Hematopoietic multipotent progenitor cell treated with erythropoietin and hydrocortisone succinate and interleukin-3 and kit ligand, for 4 days (in vitro differentiated cells): ENCODE measurements at regions not wholly inside any gene's neighbourhood (a gene's known extent, or its start where the extent isn't known, plus 50 kb on each side); places are given as distances from the start of the nearest gene placed in this dataset.

ENCODE experiments used
- DNase-seq: peaks from one replicate; pipeline ENCODE4 v3.0.0-alpha.2; 2015

DNA sequence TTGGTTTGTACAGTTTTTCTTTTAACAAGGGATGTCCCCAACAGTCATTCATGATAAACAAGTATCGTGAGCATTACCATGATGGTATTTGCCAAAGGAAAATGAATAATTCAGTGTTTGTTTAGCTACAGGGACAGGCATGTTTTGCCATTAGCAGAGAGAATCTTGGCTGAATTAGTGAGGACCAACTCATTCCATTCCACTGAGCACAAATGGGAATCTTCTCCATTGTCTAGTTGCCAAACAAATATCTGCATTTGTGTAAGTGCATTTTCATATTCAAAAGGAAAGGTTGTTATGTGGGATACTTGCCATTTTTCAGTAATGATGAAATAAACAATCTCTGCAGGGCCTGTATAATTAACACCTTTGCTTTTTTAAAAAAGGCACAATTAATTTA is 1762.6 kb downstream of the RPA4 start:
- no peak for DNase-seq

DNA sequence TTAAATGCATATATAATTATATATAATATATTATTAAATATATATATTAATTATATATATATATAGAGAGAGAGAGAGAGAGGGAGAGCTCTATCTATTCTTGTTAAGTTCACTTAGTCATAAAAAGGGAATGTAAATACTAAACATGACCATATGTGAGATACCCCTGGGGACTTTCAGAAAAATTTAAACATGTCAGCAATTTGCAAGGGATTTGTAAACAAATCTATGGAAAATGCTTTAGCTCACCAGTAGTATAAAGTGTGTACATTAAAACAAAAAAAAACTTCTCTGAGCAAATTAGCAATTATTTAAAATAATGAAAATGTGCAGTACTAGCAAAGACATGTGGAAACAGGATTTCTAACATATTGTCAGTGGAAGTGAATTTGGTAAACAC is 1755.5 kb downstream of the PCDH19 start:
- no peak for DNase-seq
